ENCODE measurements at regions not wholly inside any gene's neighbourhood (a gene's known extent, or its start where the extent isn't known, plus 50 kb on each side); places are given as distances from the start of the nearest gene placed in this dataset.

DNA sequence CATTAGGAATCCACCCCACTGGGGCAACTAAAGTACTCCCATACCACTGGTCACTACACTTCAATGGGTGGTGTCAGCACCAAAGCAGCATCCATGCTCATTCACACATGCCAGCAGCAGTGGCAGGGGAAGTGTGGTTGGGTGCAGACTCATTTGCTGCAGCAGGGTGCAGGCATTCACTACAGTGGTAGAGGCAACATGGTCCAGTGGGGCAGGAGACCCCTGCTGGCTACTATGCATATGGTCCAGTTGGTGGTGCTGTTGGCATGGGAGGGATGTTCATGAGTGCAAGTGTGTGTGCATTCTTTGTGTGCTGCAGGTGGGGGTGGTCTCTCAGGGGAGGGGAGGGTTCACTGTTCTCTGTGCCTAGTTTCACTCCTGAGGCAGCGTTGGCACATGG is 908.4 kb upstream of the NOVA1 start:
- DNase-seq (ENCODE audit: low read depth) = no peak
- TF ChIP-seq CTCF (IDR thresholded peaks at IDR 0.05; ENCODE audit: low read depth, low read length) = peak; percentile 1
- TF ChIP-seq, protein P1, sequence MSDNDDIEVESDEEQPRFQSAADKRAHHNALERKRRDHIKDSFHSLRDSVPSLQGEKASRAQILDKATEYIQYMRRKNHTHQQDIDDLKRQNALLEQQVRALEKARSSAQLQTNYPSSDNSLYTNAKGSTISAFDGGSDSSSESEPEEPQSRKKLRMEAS (IDR thresholded peaks at IDR 0.05; ENCODE audit: low read depth, low read length) = no peak

GRCh38 chr14:27528328-27528727 is 930.5 kb upstream of the NOVA1 start:
- TF ChIP-seq, protein P1 (IDR thresholded peaks at IDR 0.05; ENCODE audit: low read depth, low read length) = no peak
- peak; percentile 39 for TF ChIP-seq CTCF (IDR thresholded peaks at IDR 0.05; ENCODE audit: low read depth, low read length)
- no peak for TF ChIP-seq MYC (IDR thresholded peaks at IDR 0.05; ENCODE audit: low read depth, low read length)
- no peak for TF ChIP-seq POLR2A (IDR thresholded peaks at IDR 0.05; ENCODE audit: extremely low read depth, insufficient read length)
- no peak overlapping the region for H3K4me3 ChIP-seq (ENCODE audit: low read depth, low read length)
- peak; percentile 43 for DNase-seq (ENCODE audit: low read depth)

More for the DNA sequence above, 908.4 kb upstream of the NOVA1 start:
- no peak overlapping the region for H3K4me3 ChIP-seq (ENCODE audit: low read depth, low read length)

GRCh38 chr14:27536748-27537147 is 938.9 kb upstream of the NOVA1 start:
- no peak overlapping the region for H3K4me3 ChIP-seq (ENCODE audit: low read depth, low read length)
- TF ChIP-seq CTCF (IDR thresholded peaks at IDR 0.05; ENCODE audit: low read depth, low read length) (no peak), POLR2A (IDR thresholded peaks at IDR 0.05; ENCODE audit: extremely low read depth, insufficient read length) (no peak), MYC (IDR thresholded peaks at IDR 0.05; ENCODE audit: low read depth, low read length) (no peak)
- DNase-seq (ENCODE audit: low read depth) = no peak

GRCh38 chr14:27546111-27546510 is 948.3 kb upstream of the NOVA1 start:
- TF ChIP-seq, protein P1 (IDR thresholded peaks at IDR 0.05; ENCODE audit: low read depth, low read length) = no peak
- no peak for DNase-seq (ENCODE audit: low read depth)
- H3K4me3 ChIP-seq (ENCODE audit: low read depth, low read length) = no peak overlapping the region

- no peak for DNase-seq (ENCODE audit: low read depth)
- no peak for TF ChIP-seq CTCF (IDR thresholded peaks at IDR 0.05; ENCODE audit: low read depth, low read length)
- TF ChIP-seq, protein P1 (IDR thresholded peaks at IDR 0.05; ENCODE audit: low read depth, low read length) = no peak
- H3K4me3 ChIP-seq (ENCODE audit: low read depth, low read length) = no peak overlapping the region
Observed at GRCh38 chr14:27553790-27554189, 956.0 kb upstream of the NOVA1 start.

GRCh38 chr14:27557445-27557844 is 959.6 kb upstream of the NOVA1 start:
- no peak overlapping the region for H3K4me3 ChIP-seq (ENCODE audit: low read depth, low read length)
- no peak for TF ChIP-seq CTCF (IDR thresholded peaks at IDR 0.05; ENCODE audit: low read depth, low read length)
- TF ChIP-seq, protein P1 (IDR thresholded peaks at IDR 0.05; ENCODE audit: low read depth, low read length) = no peak
- TF ChIP-seq MYC (IDR thresholded peaks at IDR 0.05; ENCODE audit: low read depth, low read length) = no peak
- TF ChIP-seq POLR2A (IDR thresholded peaks at IDR 0.05; ENCODE audit: extremely low read depth, insufficient read length) = no peak
- DNase-seq (ENCODE audit: low read depth) = no peak
